GM21786 (cell line): ENCODE measurements at regions not wholly inside any gene's neighbourhood (a gene's known extent, or its start where the extent isn't known, plus 50 kb on each side); places are given as distances from the start of the nearest gene placed in this dataset.
"Not testable (repeated sequence)": the region's sequence is repeated elsewhere in the genome, so short reads cannot be mapped to it uniquely, and the experiment has no call there.

Source experiments
- ATAC-seq: cut with Tn5 transposase; IDR thresholded peaks from one replicate; pipeline ENCODE4 v1.9.1; 2021; ENCODE audit not compliant: unreplicated experiment

- no peak for ATAC-seq
Measured at GRCh38 chr2:147170932-147171331, 673.9 kb upstream of the ACVR2A start.

- no peak for ATAC-seq
Measured at GRCh38 chr2:147165697-147166382, 679.0 kb upstream of the ACVR2A start.

DNA sequence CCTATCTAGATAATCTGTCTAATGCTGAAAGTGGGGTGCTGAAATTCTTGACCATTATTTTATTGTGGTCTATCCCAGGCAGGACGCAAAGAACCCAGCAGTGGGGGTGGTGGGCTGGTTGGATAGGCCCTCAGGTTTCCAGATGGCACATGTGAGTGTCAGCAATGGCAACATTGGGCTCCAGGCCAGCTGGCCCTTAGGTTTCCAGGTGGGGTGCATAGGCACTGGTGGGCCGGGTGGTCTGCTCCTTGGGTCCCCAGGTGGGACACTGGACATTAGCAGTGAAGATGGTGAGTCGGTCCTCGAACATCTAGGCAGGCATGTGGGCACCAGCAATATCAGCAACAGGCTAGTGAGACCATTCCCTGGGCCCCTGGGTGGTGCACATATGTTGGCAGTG, 680.3 kb upstream of the ACVR2A start:
- no peak for ATAC-seq

DNA sequence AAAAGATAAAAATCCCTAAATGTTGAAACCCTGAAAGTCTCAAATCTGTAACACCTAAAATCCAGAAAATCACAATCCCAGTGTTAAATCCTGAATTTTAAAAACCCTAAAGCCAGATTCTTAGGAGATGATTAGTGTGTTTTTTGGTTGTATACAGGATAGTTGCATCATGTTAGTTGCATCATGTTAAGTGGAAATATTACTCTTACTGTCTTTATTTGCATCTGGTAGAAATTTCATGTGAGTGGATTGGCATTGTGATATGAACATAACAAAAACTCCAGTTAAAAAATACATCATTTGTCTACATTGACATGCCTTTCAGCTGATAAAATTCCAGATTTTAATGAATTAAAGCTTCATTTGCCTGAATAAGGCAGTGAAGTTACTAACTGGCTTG, 683.1 kb upstream of the ACVR2A start:
- ATAC-seq = no peak

- no peak for ATAC-seq
Measured at GRCh38 chr2:147156970-147157369, 687.9 kb upstream of the ACVR2A start.

GRCh38 chr2:147150241-147150635, 694.6 kb upstream of the ACVR2A start:
- no peak for ATAC-seq

DNA sequence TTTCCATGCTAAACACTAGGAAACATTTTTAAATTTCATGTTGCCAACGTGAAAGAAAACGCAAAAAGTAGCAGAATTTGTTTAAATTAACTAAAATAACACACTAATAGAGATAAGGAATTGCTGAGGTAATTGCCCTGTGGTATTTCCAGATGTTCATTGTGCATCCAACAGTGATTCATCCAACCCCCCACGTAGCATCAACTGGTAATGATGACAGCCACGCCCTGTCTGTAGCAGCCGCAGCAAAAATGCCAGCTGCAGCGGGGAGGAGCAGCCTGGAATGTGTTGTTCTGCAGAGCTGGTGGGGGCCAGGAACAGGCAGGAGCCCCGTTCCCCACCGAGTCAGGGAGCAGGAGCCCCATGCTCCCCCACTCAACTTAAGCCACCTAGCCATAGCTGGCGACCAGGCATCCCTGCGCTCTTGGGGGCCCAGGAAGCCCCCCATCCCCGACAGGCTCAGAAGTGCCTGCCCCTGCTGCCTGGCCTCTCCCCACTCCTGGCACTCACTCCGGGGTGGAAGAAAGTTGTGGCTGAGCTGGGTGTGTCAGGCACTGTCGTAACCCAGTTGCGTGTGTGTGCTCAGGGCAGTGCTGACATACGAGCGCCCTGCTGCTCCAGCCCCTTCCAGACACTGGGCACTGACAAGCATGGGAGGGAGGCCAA, 695.1 kb upstream of the ACVR2A start:
- ATAC-seq = no peak

GRCh38 chr2:147147802-147148201, 697.0 kb upstream of the ACVR2A start:
- ATAC-seq = no peak

DNA sequence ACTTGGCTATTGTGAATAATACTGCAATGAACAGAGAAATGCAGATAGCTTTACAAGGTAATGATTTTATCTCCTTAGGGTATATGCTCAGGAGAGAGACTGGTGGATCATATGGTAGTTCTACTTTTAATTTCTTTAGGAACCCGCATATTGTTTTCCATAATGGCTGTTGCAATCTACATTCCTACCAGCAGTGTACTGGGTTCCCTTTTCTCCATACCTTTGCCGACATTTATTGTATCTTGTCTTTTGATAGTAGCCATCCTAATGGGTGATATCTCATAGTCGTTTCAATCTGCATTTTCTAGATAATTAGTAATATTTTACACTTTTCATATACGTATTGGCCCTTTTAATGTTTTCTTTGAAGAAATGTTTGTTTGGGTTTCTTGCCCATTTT, 702.9 kb upstream of the ACVR2A start:
- no peak for ATAC-seq

DNA sequence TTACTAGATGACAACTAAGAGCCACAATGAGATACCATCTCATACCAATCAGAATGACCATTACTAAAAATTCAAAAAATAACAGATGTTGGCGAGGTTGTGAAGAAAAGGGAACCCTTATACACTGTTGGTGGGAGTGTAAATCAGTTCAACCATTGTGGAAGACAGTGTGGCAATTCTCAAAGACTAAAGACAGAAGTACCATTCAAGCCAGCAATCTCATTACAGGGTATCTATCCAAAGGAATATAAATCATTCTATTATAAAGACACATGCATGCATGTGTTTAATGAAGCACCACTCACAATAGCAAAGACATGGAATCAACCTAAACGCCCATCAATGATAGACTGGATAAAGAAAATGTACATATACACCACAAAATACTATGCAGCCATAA, 705.1 kb upstream of the ACVR2A start:
- ATAC-seq = not testable (repeated sequence)

DNA sequence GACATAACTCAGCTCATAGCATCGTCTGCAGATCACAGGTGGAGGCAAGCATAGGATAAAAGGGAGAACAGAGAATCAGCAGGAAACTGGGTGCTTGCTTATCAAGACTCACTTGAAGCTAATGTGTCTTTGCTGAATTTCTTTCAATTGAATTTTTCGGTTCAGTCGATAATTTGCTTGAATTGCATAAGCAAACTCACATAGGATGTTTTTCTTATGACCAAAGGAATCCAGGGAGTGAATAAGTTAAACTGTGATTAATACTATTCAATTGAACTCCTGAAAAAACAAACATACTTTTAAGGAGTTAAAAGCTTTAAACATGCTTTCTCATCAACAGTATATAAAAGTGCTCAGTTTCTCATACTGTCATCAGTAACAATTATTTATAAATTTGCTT, 707.1 kb upstream of the ACVR2A start:
- ATAC-seq = no peak

GRCh38 chr2:147135376-147135775, 709.5 kb upstream of the ACVR2A start:
- no peak for ATAC-seq

GRCh38 chr2:147133286-147133908, 711.4 kb upstream of the ACVR2A start:
- ATAC-seq = no peak

GRCh38 chr2:147125145-147125544, 719.7 kb upstream of the ACVR2A start:
- ATAC-seq = no peak

DNA sequence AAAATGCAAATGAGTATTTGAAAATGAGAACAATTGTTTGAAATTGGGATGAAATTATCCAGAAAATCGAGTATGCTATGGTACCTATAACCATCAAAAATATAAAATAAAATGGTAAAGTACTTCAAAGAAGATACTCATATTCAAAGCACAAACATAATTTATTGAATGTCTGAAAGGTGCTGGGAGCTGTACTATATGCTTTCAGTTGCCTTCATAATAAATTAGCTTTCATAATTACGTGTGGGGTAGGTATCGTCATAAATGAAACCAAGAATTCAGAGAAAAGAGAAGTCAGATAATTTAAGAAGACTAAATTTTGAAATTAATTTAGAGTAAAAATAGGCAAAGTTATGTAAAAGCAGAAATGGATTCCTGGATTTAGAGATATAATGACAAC, 721.9 kb upstream of the ACVR2A start:
- no peak for ATAC-seq

- ATAC-seq = no peak
Measured at GRCh38 chr2:147110962-147111361, 733.9 kb upstream of the ACVR2A start.

GRCh38 chr2:147110317-147110716, 734.5 kb upstream of the ACVR2A start:
- ATAC-seq = no peak

DNA sequence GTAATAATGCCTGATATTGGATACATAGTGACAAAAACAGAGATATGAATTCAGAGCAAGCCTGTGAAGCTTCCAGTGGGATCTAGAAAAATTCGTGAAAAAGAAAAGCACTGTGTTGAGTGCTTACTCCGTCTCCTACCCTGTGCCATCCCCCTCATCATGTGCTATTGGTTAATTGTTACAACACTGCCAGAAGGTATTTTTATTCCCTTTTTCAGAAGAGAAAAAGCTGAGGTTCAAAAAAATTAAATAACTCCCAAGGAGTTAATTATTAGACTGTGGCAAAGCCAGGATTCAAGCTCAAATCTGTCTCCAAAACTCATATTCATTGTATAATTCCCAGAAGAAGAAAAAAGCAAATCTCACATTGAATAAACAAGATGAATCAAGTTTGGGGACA, 735.5 kb upstream of the ACVR2A start:
- no peak for ATAC-seq

GRCh38 chr2:147108548-147108947, 736.3 kb upstream of the ACVR2A start:
- ATAC-seq = no peak

- no peak for ATAC-seq
Measured at GRCh38 chr2:147101941-147102790, 742.7 kb upstream of the ACVR2A start.

GRCh38 chr2:147100406-147101035, 744.3 kb upstream of the ACVR2A start:
- no peak for ATAC-seq
